A549 (cell line): ENCODE measurements at regions not wholly inside any gene's neighbourhood (a gene's known extent, or its start where the extent isn't known, plus 50 kb on each side); places are given as distances from the start of the nearest gene placed in this dataset.
A peak's percentile ranks its signal among the peaks of the same experiment; 100 is the strongest.

Experiments used
- ATAC-seq, 2 experiments: fragments of 200-7000 bp in 1 of 2; fragments of >200 bp in 1 of 2; cut with Nextera tagmentation in 1 of 2; cut with Tn5 transposase in 1 of 2; 3 replicates each; pipeline versions ENCODE4 v1.8.0 to v1.9.1; 2018 to 2020; ENCODE audit warnings: mild to moderate bottlenecking in 1 of 2, moderate library complexity in 1 of 2
- CTCF ChIA-PET: fragments of 300-600 bp; sonication (Branson Sonifier 250); formaldehyde crosslinking; extraction: SDS; loops from one replicate; lab custom pipeline; 2021; ENCODE audit warnings: antibody characterized with exemption, inconsistent platforms; lab: Yijun Ruan, JAX
- POLR2A ChIA-PET: fragments of 350-600 bp; formaldehyde crosslinking; extraction: SDS; loops from one replicate; lab custom pipeline; 2021; ENCODE audit warnings: antibody characterized with exemption, inconsistent platforms; lab: Yijun Ruan, JAX
- DNase-seq, 2 experiments: peaks; one replicate each; pipeline versions ENCODE4 v3.0.0 to v3.0.0-alpha.2; 2011 to 2016; ENCODE audit warnings: low read depth in 1 of 2, low spot score in 1 of 2
- FAIRE-seq: peaks from 2 replicates; lab custom pipeline; 2011; peaks lifted over from hg19 to GRCh38; lab: Jason Lieb, UNC
- H3K27ac ChIP-seq, 2 experiments: fragments of >200 bp; sonication (Bioruptor Twin); formaldehyde crosslinking; 3 replicates each; pipeline ENCODE4 v1.5.1; 2016 to 2017
- H3K4me1 ChIP-seq: fragments of >200 bp; sonication (Bioruptor Twin); formaldehyde crosslinking; 3 replicates; pipeline ENCODE4 v1.6.1; 2016
- H3K4me2 ChIP-seq: fragments of >200 bp; sonication (Bioruptor Twin); formaldehyde crosslinking; 3 replicates; pipeline ENCODE4 v1.6.1; 2016
- H3K4me3 ChIP-seq: fragments of >200 bp; sonication (Bioruptor Twin); formaldehyde crosslinking; 3 replicates; pipeline ENCODE4 v1.5.1; 2016
- H3K9me3 ChIP-seq: fragments of >200 bp; sonication (Bioruptor Twin); formaldehyde crosslinking; 3 replicates; pipeline ENCODE4 v1.6.1; 2016
- ATOH8 ChIP-seq: fragments of 250-450 bp; sonication (Bioruptor Pico); IDR thresholded peaks from 2 replicates; pipeline ENCODE4 v1.5.0; 2020; ENCODE audit warnings: low read depth, mild to moderate bottlenecking, moderate library complexity
- CEBPB ChIP-seq, 2 experiments: fragments of >200 bp in 1 of 2; sonication (Bioruptor Twin) in 1 of 2; formaldehyde crosslinking in 1 of 2; IDR thresholded peaks; 2 replicates each; pipeline ENCODE4 v1.6.1; 2012 to 2016
- EHF ChIP-seq: fragments of 250-450 bp; sonication (Bioruptor Pico); IDR thresholded peaks from 2 replicates; pipeline ENCODE4 v1.5.0; 2020; ENCODE audit warnings: mild to moderate bottlenecking
- ELK1 ChIP-seq: fragments of 150-350 bp; IDR thresholded peaks from 2 replicates; pipeline ENCODE4 v1.6.1; 2014; ENCODE audit warnings: low read depth, mild to moderate bottlenecking, low read length
- EP300 ChIP-seq, 2 experiments: fragments of >200 bp; sonication (Bioruptor Twin); formaldehyde crosslinking; IDR thresholded peaks; 2 replicates in 1 of 2; 3 replicates in 1 of 2; pipeline ENCODE4 v1.6.1; 2016 to 2017
- ESRRA ChIP-seq: fragments of 150-350 bp; IDR thresholded peaks from 2 replicates; pipeline ENCODE4 v1.6.1; 2014; ENCODE audit warnings: mild to moderate bottlenecking, low read length, borderline replicate concordance
- FOSL2 ChIP-seq, 2 experiments: fragments of 450-650 bp in 1 of 2; fragments of >200 bp in 1 of 2; sonication (Bioruptor Twin) in 1 of 2; formaldehyde crosslinking; IDR thresholded peaks; 2 replicates each; pipeline versions ENCODE4 v1.5.0 to v1.6.1; 2016 to 2020; ENCODE audit warnings: mild to moderate bottlenecking in 1 of 2, moderate library complexity in 1 of 2
- HDAC2 ChIP-seq: fragments of 200-600 bp; sonication (generic); IDR thresholded peaks from 2 replicates; pipeline ENCODE4 v1.6.1; 2016
- KDM5A ChIP-seq: fragments of 200-600 bp; sonication (generic); IDR thresholded peaks from 2 replicates; pipeline ENCODE4 v1.6.1; 2016; ENCODE audit warnings: antibody characterized with exemption, mild to moderate bottlenecking
- MAFK ChIP-seq: fragments of 450-650 bp; IDR thresholded peaks from 2 replicates; pipeline ENCODE4 v1.6.1; 2014; ENCODE audit not compliant: partially characterized antibody
- MYC ChIP-seq: IDR thresholded peaks from 2 replicates; pipeline ENCODE4 v1.6.1; 2012; ENCODE audit warnings: mild to moderate bottlenecking, inconsistent platforms, low read length, improper control_type of control experiment, borderline replicate concordance
- NFE2L2 ChIP-seq: fragments of 150-350 bp; conservative IDR thresholded peaks from 2 replicates; pipeline ENCODE4 v1.6.1; 2014; ENCODE audit warnings: low read length
- POLR2A ChIP-seq: IDR thresholded peaks from 2 replicates; pipeline ENCODE4 v1.6.1; 2012; ENCODE audit warnings: mild to moderate bottlenecking, low read length
- POLR2AphosphoS2 ChIP-seq: conservative IDR thresholded peaks from 2 replicates; pipeline ENCODE4 v1.6.1; 2012; ENCODE audit warnings: low read length, improper control_type of control experiment, inconsistent platforms
- RAD21 ChIP-seq, 2 experiments: fragments of >200 bp in 1 of 2; sonication (Bioruptor Twin) in 1 of 2; formaldehyde crosslinking in 1 of 2; IDR thresholded peaks in 1 of 2; conservative IDR thresholded peaks in 1 of 2; 2 replicates in 1 of 2; 3 replicates in 1 of 2; pipeline ENCODE4 v1.6.1; 2012 to 2018; ENCODE audit warnings: inconsistent platforms in 1 of 2
- RNF2 ChIP-seq: fragments of 200-600 bp; sonication (generic); IDR thresholded peaks from 2 replicates; pipeline ENCODE4 v1.6.1; 2016; ENCODE audit warnings: low read depth, mild to moderate bottlenecking, antibody characterized with exemption, moderate library complexity, borderline replicate concordance
- TP53 ChIP-seq: fragments of 250-450 bp; sonication (Bioruptor Pico); IDR thresholded peaks from 2 replicates; pipeline ENCODE4 v1.5.0; 2021; ENCODE audit warnings: mild to moderate bottlenecking, moderate library complexity
- USF2 ChIP-seq: fragments of 450-650 bp; IDR thresholded peaks from 2 replicates; pipeline ENCODE4 v1.6.1; 2014; ENCODE audit warnings: antibody characterized with exemption
- ZC3H11A ChIP-seq: fragments of 450-650 bp; IDR thresholded peaks from 2 replicates; pipeline ENCODE4 v1.6.1; 2014; ENCODE audit warnings: antibody characterized with exemption, mild to moderate bottlenecking
- ZNF302 ChIP-seq: fragments of 250-450 bp; sonication (Bioruptor Pico); IDR thresholded peaks from 2 replicates; pipeline ENCODE4 v1.9.0; 2021; ENCODE audit warnings: inconsistent platforms, mild to moderate bottlenecking, moderate library complexity
- ZSCAN20 ChIP-seq: fragments of 250-450 bp; sonication (Bioruptor Pico); IDR thresholded peaks from 2 replicates; pipeline ENCODE4 v1.8.0; 2022; ENCODE audit warnings: mild to moderate bottlenecking, moderate library complexity
- WGBS: methylation state at CpG from one replicate; pipeline ENCODE4 v1.1.6; 2017; ENCODE audit errors: missing lambda C conversion rate; 5-methylcytosine and 5-hydroxymethylcytosine counted together
- TF ChIP-seq, protein P1 (sequence below): fragments of >200 bp; sonication (Bioruptor Twin); formaldehyde crosslinking; IDR thresholded peaks from 3 replicates; pipeline ENCODE4 v1.6.1; 2016
- TF ChIP-seq, protein P2 (sequence below): fragments of 250-450 bp; sonication (Bioruptor Pico); IDR thresholded peaks from 2 replicates; pipeline ENCODE4 v1.5.0; 2021; ENCODE audit warnings: mild to moderate bottlenecking, moderate library complexity, borderline replicate concordance
- TF ChIP-seq, protein P3 (sequence below): IDR thresholded peaks from 2 replicates; pipeline ENCODE4 v1.6.1; 2012; ENCODE audit warnings: low read depth, borderline replicate concordance
- TF ChIP-seq, protein P4 (sequence below): IDR thresholded peaks from 2 replicates; pipeline ENCODE4 v1.6.1; 2012

DNA sequence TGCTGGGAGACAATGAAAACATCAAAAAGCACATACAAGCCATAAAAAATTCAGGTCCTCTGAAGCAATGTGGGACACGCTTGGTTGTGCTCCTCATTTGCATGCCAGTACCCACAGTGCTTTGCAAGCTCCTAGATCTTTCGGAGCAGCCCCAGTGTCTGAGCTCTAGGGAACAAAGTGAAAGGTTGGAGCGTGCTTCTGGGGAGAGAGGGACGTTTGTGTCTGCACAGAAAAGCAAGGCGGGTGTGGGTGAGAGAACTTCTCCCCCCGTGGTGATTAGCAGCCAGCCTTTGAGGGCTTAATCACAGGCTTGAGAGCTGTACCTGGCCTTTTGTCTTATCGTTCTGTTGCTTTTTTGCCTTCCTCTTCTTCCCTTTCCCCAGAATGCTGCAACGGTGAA lies 76.7 kb upstream of the HABP2 start:
- ChIA-PET POLR2A (no interaction called here), CTCF (interaction anchor here (1.3 to 1.4 kb wide), 2 partner anchors 23 to 24 kb away, joined by 4 to 5 read pairs; no protein-coding TSS in a partner anchor)
- ATAC-seq (peak in 1 of 2 experiments; percentile 50; a peak in 2 of 6 replicates), FAIRE-seq (no peak), DNase-seq (no peak)
- WGBS: 22% methylated on average over 8 of the region's 8 CpGs
- H3K4me3 ChIP-seq: no peak overlapping the region
- H3K9me3 ChIP-seq: peaks cover 21% of the 10 kb centered on the region
- H3K27ac ChIP-seq: no peak overlapping the region
- H3K4me2 ChIP-seq: peak overlapping the region; percentile 3; the same call in 1 of the 3 replicates
- no peaks in the 10 kb centered on the region for H3K4me1 ChIP-seq
- TF ChIP-seq ZC3H11A: no peak
- TF ChIP-seq MAFK: no peak
- no peak for TF ChIP-seq POLR2A
- TF ChIP-seq ZNF302 (CRISPR knock-in tag): no peak
- no peak for TF ChIP-seq ATOH8 (CRISPR knock-in tag)
- no peak for TF ChIP-seq KDM5A
- TF ChIP-seq ESRRA: no peak
- TF ChIP-seq, protein P1, sequence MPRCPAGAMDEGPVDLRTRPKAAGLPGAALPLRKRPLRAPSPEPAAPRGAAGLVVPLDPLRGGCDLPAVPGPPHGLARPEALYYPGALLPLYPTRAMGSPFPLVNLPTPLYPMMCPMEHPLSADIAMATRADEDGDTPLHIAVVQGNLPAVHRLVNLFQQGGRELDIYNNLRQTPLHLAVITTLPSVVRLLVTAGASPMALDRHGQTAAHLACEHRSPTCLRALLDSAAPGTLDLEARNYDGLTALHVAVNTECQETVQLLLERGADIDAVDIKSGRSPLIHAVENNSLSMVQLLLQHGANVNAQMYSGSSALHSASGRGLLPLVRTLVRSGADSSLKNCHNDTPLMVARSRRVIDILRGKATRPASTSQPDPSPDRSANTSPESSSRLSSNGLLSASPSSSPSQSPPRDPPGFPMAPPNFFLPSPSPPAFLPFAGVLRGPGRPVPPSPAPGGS: no peak
- no peak for TF ChIP-seq MYC
- TF ChIP-seq ELK1: no peak
- TF ChIP-seq FOSL2 (IDR thresholded peaks at IDR 0.05): no peak
- no peak for TF ChIP-seq FOSL2 (CRISPR knock-in tag; IDR thresholded peaks at IDR 0.05)
- TF ChIP-seq, all 56 proteins: peak for 0

GRCh38 chr10:113476673-113477072 lies 76.2 kb upstream of the HABP2 start:
- Histone ChIP-seq H3K4me2 (no peak overlapping the region), H3K4me1 (no peaks in the 10 kb centered on the region), H3K9me3 (peaks cover 25% of the 10 kb centered on the region), H3K4me3 (no peak overlapping the region), H3K27ac (no peak overlapping the region)
- DNase-seq (no peak), FAIRE-seq (no peak), ATAC-seq (peak in 1 of 2 experiments; percentile 30; a peak in 1 of 6 replicates)
- CTCF ChIA-PET: interaction anchor here (0.9 to 1.4 kb wide), 4 partner anchors 10 to 245 kb away, joined by 3 to 5 read pairs (median 4); no protein-coding TSS in a partner anchor
- TF ChIP-seq FOSL2 (IDR thresholded peaks at IDR 0.05) (no peak), FOSL2 (CRISPR knock-in tag; IDR thresholded peaks at IDR 0.05) (no peak), EHF (no peak), POLR2A (no peak), CEBPB (IDR thresholded peaks at IDR 0.05) (no peak), POLR2AphosphoS2 (no peak), RNF2 (no peak), RAD21 (conservative IDR thresholded peaks at IDR 0.05 in 1 of 2, IDR thresholded peaks at IDR 0.05 in 1 of 2) (no peak), HDAC2 (no peak), USF2 (no peak), TP53 (CRISPR knock-in tag) (no peak), EP300 (IDR thresholded peaks at IDR 0.05) (no peak), ZSCAN20 (CRISPR knock-in tag) (no peak), ATOH8 (CRISPR knock-in tag) (no peak), NFE2L2 (no peak)
- TF ChIP-seq, protein P2, sequence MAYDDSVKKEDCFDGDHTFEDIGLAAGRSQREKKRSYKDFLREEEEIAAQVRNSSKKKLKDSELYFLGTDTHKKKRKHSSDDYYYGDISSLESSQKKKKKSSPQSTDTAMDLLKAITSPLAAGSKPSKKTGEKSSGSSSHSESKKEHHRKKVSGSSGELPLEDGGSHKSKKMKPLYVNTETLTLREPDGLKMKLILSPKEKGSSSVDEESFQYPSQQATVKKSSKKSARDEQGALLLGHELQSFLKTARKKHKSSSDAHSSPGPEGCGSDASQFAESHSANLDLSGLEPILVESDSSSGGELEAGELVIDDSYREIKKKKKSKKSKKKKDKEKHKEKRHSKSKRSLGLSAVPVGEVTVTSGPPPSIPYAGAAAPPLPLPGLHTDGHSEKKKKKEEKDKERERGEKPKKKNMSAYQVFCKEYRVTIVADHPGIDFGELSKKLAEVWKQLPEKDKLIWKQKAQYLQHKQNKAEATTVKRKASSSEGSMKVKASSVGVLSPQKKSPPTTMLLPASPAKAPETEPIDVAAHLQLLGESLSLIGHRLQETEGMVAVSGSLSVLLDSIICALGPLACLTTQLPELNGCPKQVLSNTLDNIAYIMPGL (CRISPR knock-in tag): no peak
- TF ChIP-seq, protein P1: no peak
- TF ChIP-seq, protein P3, sequence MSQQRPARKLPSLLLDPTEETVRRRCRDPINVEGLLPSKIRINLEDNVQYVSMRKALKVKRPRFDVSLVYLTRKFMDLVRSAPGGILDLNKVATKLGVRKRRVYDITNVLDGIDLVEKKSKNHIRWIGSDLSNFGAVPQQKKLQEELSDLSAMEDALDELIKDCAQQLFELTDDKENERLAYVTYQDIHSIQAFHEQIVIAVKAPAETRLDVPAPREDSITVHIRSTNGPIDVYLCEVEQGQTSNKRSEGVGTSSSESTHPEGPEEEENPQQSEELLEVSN: no peak
- TF ChIP-seq, protein P4, sequence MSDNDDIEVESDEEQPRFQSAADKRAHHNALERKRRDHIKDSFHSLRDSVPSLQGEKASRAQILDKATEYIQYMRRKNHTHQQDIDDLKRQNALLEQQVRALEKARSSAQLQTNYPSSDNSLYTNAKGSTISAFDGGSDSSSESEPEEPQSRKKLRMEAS: no peak
- POLR2A ChIA-PET: no interaction called here
- 21% methylated on average over 5 of the region's 5 CpGs for WGBS
